GM18526 (cell line): ENCODE measurements at regions not wholly inside any gene's neighbourhood (a gene's known extent, or its start where the extent isn't known, plus 50 kb on each side); places are given as distances from the start of the nearest gene placed in this dataset.

ENCODE experiments used
- POLR2A ChIP-seq: IDR thresholded peaks from 3 replicates; pipeline ENCODE4 v1.6.1; 2011; ENCODE audit not compliant: insufficient read length; ENCODE audit errors: extremely low read depth

DNA sequence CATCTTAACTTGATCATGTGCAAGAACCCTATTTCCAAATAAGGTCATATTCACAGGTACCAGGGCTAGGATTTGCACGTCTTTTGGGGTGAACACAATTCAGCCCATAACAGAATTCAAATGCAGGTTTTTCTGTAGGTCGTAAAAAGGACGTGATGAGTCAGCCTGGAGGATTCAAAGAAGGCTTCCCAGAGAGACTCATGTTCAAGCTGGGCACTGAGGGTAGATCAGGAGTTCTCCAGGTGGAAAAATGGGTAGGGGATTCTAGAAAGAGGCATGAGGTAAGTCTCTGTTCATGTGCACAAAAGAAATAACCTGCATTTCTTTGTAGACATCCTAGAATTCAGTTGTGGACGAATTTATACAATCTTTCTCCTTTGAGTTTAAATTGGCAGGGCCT, 160.4 kb downstream of the RPS24 start:
- no peak for TF ChIP-seq POLR2A

DNA sequence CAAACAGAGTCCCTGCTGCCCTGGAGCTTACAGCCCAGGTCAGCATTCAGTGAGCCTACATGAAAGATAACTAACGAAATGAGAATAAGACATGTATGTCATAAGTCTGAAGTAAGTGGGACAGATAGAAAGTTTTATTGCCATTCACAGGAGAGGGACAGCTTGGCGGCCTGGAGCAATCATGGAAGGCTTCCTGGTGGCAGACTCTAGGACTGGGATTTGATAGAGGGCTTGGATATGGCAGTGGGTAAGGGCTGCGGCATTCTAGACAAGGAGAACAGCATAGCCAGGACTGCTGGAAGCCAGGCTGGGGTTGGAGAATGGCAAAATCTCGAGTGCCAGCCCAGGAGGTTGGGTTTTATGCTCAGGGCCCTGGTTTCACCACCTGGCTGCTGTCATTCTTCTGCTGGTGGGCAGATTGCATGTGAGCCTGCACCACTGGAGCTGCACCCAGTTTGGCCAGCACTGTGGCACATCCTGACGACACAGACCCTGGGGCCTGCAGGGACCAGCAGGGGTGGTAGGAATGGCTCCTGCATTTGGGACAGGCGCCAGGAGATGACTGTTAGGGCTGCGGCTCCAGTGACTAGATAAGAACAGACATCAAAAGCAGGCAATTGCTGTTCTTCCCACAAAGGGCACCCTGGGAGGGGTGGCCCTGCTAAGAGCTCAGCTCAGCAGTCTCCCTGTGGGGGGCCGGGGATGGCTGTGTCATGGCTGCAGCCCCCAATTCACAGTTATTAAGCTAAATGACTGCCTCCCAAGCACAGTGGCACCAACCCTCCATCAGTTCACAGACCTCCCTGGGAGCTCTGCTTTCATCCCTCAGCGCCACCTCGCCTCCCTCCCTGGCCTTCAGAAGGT, 161.1 kb downstream of the RPS24 start:
- TF ChIP-seq POLR2A = no peak

GRCh38 chr10:78196396-78196795, 162.7 kb downstream of the RPS24 start:
- TF ChIP-seq POLR2A = no peak

DNA sequence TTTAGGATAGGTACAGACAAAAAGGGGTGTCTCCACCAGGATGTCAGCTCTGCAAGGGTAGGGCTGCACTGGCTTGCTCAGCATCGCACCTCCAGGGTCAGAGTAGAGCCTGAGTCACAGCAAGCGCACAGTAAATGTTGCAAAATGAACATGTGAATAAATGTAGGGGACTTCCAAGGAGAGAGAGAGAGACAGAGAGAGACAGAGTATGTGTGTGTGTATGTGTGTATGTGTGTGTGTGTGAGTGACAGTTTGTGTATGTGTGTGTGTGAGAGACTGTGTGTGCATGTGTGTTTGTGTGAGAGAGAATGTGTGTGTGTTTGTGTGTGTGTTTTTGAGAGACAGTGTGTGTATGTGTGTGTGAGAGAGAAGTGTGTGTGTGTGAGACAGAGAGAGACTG, 163.3 kb downstream of the RPS24 start:
- no peak for TF ChIP-seq POLR2A

DNA sequence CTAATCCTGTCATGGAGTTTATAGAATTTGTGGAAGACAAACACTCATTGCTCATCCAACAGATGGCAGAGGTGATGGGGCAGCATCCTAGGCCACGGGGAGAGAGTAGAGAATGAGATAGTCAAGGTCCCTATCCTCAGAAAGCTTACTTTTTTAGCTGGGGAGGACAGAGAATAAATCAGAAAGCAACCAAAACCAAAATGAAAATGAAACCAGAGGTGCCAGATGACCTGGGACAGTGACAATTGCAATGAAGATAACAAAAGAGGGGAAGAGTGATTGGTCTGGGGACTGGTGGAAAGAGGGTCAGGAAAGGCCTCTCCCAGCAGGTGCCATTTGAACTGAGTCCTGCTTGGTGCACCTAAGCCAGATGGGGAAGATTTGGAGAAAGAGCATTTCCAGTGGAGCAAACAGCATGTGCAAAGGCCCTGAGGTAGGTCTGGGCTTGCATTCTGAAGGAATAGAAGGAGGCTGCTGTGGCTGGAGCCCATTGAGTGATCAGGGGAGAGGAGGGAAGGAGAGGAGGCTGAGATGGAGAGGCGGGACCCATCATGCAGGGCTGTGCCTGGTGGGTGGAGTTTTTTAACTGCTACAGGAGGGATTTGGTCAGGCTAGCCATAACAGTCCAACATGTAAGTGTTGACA, 164.1 kb downstream of the RPS24 start:
- TF ChIP-seq POLR2A = no peak

GRCh38 chr10:78199005-78199725, 165.5 kb downstream of the RPS24 start:
- TF ChIP-seq POLR2A = no peak

DNA sequence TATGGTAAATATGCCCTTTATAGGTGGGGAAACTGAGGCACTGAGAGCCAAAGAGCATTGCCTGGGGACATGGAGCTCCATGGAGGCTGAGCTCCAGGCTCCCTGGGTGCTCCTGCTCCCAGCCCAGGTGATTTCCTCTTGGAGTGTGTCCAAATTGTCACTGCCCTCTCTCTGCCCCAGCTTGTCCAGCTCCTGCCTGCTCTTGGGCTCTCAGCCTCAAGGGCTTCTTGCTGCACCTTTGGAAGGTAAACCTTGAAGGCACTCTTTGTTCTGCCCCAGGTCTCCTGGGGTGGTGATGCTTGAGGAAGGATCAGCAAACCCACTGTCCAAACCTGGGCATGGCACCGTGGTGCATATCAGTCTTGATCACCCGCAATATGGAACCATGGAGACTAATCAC, 166.1 kb downstream of the RPS24 start:
- no peak for TF ChIP-seq POLR2A

DNA sequence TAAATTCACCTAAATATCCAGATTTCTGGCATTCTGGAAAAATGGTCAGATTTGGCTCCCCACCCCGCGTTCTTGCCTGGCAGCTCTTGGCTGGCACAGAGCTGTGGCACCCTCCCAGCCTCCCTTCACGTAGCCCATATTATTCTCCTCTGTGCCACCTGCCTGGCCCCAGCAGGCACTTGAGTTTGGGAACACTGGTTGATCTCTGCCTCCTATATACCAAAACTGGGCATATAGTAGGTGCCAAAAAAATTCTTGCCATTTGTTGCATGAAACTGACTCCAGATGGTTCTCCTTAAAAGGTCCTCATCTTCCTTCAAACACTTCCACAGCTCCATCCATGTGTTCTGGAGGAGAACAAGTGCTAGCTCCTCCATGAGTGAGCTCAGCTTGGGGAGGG, 167.0 kb downstream of the RPS24 start:
- no peak for TF ChIP-seq POLR2A

DNA sequence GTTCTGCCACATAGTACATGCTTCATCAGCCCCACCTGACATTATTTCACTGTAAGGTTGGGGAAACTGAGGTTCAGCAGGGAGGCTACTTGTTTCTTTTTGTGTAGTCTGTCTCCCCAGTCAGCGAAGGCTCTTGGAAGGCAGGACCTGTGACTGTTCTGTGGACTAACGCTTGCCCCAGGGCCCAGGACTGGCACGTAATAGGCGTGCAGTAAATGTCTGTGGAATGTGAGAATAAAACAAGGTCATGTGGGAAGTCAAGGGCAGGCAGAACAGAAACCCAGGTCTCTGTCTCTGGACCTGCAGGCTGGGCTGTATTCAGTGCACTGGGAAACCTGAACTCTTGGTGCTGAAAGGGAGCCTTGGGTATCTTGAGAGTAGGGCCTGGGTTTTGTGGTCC, 168.7 kb downstream of the RPS24 start:
- TF ChIP-seq POLR2A = no peak

- no peak for TF ChIP-seq POLR2A
Observed at GRCh38 chr10:78203915-78204818, 170.5 kb downstream of the RPS24 start.

DNA sequence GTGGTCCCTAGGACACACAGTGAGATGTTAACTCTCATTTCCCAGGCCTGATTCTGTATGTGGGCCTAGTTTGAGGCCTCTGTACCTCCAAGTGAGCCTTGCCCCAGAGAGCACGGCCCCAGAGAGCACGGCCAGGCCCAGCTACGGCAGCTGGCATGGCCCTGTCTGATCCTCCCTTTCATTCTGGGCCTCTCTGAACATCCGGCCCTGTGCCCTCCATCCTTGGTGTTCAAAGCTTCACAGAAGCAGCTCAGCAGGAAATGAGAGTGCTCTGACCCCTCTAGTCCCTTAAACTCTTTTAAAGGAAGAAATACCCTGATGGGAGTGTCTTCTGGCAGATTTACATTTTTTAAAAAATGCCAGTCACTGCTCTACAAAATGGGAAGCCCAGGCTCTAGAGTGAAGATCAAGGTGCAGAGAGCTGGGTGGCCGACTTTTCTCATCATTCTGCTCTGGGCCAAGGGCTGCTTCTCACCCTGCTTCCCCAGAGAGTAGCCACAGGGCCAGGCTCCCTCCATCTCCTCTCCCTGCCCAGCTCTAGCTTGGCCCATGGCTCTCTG, 171.9 kb downstream of the RPS24 start:
- TF ChIP-seq POLR2A = no peak

GRCh38 chr10:78207216-78207615, 173.6 kb downstream of the RPS24 start:
- TF ChIP-seq POLR2A = no peak

DNA sequence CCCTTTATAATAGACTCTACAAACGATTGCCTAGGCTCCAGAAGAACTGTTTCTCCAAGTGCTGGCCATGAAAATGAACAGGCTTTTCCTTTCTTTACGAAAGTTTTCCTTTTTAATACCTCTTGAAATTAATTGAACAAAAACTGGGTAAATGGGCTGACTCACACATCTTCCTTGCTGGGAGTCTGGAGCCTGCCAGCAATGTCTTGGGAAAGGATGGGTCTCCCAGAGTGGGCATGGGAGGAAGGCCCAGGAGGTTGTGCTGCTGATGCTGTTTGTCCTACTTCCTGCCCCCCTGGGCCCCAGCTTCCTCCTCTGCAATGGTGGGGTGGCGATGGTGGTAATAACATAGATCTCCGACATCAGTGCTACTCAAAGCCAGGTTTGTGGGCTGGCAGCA, 174.1 kb downstream of the RPS24 start:
- no peak for TF ChIP-seq POLR2A

- TF ChIP-seq POLR2A = no peak
Observed at GRCh38 chr10:78209970-78210369, 176.3 kb downstream of the RPS24 start.

DNA sequence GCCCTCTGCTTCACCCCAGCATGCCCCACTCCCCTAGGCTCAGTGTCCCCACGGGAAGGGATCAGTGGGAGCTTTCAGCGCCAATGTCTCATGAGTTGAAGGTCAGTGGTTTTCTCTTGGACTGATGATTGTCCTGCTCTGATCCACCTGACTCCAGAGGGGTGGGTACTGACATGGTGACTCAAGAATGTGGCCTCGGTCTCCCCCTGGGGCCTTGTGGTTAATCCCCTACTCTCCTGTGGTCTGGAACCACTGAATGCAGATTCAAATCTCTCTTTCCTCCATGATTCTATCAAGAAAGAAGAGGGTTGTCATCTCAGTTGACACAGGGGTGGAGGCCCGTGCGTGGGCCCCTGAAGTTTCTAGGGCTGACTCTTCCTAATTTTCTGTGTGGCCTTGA, 176.9 kb downstream of the RPS24 start:
- TF ChIP-seq POLR2A = no peak
